Mucosa of descending colon (tissue), 3 donors: ENCODE measurements at regions not wholly inside any gene's neighbourhood (a gene's known extent, or its start where the extent isn't known, plus 50 kb on each side); places are given as distances from the start of the nearest gene placed in this dataset.
"Not testable (repeated sequence)": the region's sequence is repeated elsewhere in the genome, so short reads cannot be mapped to it uniquely, and the experiment has no call there.

ENCODE experiments used
- ATAC-seq: fragments of 200-7000 bp; cut with Tn5 transposase; one replicate; pipeline ENCODE4 v1.9.1; 2020; ENCODE audit warnings: mild to moderate bottlenecking, moderate library complexity
- DNase-seq, 3 donors: peaks; one replicate each; pipeline ENCODE4 v3.0.0-alpha.2; 2020
- H3K36me3 ChIP-seq: fragments of 200-600 bp; one replicate; pipeline ENCODE4 v1.8.0; 2021; ENCODE audit warnings: low read depth, mild to moderate bottlenecking
- H3K4me1 ChIP-seq: fragments of 200-600 bp; one replicate; pipeline ENCODE4 v1.8.0; 2021; ENCODE audit warnings: low read depth, mild to moderate bottlenecking
- H3K4me3 ChIP-seq: fragments of 200-600 bp; one replicate; pipeline ENCODE4 v1.8.0; 2021; ENCODE audit warnings: mild to moderate bottlenecking
- H3K9me3 ChIP-seq: fragments of 200-600 bp; one replicate; pipeline ENCODE4 v1.8.0; 2021; ENCODE audit warnings: mild to moderate bottlenecking
- intact Hi-C, 2 donors: fragments of 100-400 bp; cut with DNase I in 1 of 2; cut with micrococcal nuclease in 1 of 2; formaldehyde crosslinking; loops; one replicate each; pipeline versions ENCODE4 v1.11.0 to v1.11.1; 2022; cut with DNase I, micrococcal nuclease
- TF ChIP-seq, protein P1 (sequence below): fragments of 200-600 bp; IDR thresholded peaks from one replicate; pipeline ENCODE4 v1.8.0; 2022; ENCODE audit warnings: antibody characterized with exemption, mild to moderate bottlenecking
- donor health status: DM: no; HTN: no; CAD: no; lungs with moderate emphysema.
- donor health status: DM: no; HTN: no; CAD: no.
- donor health status: DM: no; HTN: yes; CAD: no.

DNA sequence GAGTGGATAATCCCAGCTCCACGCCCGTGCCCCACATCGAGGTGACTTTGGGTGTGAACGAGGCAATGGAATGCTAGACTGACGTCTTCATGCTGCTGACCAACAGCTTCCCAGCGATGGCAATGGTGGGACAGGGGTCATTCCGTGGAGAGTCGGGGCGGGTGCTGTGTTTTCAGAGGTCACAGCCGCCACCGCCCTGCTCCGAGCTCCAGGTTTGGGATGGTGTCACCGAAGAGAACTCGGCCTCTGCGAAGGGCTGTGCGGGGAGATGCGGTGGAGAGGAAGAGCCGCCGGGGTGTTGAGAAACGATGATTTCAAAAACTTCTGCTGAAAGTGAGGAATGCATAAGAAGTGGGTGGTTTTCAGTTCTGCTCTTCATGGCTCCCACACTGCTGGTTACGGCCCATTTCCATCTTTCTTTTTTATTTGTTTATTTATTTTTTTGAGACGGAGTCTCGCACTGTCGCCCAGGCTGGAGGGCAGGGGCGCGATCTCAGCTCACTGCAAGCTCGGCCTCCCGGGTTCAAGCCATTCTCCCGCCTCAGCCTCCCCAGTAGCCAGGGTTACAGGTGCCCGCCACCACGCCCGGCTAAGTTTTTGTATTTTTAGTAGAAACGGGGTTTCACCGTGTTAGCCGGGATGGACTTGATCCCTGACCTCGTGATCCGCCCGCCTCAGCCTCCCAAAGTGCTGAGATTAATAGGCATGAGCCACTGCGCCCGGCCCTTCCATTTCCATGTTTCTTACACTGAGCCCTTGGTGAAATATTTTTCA lies 142.6 kb downstream of the RTP5 start:
- H3K4me1 ChIP-seq: no peaks in the 10 kb centered on the region
- intact Hi-C loops: no loop called here
- H3K4me3 ChIP-seq: no peak overlapping the region
- TF ChIP-seq, protein P1, sequence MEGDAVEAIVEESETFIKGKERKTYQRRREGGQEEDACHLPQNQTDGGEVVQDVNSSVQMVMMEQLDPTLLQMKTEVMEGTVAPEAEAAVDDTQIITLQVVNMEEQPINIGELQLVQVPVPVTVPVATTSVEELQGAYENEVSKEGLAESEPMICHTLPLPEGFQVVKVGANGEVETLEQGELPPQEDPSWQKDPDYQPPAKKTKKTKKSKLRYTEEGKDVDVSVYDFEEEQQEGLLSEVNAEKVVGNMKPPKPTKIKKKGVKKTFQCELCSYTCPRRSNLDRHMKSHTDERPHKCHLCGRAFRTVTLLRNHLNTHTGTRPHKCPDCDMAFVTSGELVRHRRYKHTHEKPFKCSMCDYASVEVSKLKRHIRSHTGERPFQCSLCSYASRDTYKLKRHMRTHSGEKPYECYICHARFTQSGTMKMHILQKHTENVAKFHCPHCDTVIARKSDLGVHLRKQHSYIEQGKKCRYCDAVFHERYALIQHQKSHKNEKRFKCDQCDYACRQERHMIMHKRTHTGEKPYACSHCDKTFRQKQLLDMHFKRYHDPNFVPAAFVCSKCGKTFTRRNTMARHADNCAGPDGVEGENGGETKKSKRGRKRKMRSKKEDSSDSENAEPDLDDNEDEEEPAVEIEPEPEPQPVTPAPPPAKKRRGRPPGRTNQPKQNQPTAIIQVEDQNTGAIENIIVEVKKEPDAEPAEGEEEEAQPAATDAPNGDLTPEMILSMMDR: no peak
- ATAC-seq (no peak), DNase-seq (no peak)
- H3K36me3 ChIP-seq: no peaks in the 10 kb centered on the region
- no peaks in the 10 kb centered on the region for H3K9me3 ChIP-seq

DNA sequence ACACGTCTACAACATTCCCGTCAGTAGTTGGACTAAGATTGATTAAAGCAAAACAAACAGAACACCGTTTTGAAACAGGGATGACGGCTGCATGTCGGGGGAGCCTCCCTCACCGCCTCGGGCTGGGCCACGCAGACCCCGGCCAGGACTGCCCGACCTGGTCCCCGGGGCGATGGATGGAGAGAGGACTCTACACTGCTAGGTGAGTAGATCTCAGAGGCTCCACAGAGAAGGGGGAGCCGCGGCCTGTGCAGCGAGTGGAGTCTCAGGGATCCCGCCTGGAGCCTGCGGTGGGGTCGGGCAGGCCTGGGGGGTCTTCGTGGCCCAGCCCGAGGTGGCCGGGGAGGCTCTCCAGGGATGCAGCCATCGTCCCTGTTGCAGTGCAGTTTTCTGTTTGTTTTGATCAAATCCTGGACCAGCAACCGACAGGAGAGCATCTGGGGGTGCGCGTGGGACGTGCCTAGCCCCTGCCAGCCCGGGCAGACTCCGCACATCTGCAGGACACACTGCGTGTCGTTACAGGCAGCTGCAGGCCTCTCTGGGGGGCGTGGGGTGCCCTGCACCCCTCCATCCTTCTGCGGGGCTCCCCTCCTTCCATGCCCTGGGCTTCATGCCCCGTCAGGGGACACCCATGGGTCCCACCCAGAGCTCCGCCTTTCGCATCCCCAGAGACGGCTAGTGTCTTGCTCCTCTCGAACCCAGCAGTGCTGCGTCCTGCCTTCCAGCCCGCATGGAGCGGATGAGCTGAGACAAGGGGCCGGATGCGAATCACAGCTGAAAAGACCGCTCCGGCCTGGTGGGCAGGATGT lies 143.6 kb downstream of the RTP5 start:
- Histone ChIP-seq H3K36me3 (no peaks in the 10 kb centered on the region), H3K9me3 (no peaks in the 10 kb centered on the region), H3K4me1 (no peaks in the 10 kb centered on the region), H3K4me3 (no peak overlapping the region)
- DNase-seq (no peak), ATAC-seq (no peak)
- TF ChIP-seq, protein P1: no peak
- intact Hi-C loops: no loop called here

- no peak overlapping the region for H3K4me3 ChIP-seq
- no peaks in the 10 kb centered on the region for H3K9me3 ChIP-seq
- ATAC-seq (no peak), DNase-seq (no peak)
- intact Hi-C loops: no loop called here
- no peaks in the 10 kb centered on the region for H3K4me1 ChIP-seq
- TF ChIP-seq, protein P1: no peak
- H3K36me3 ChIP-seq: no peaks in the 10 kb centered on the region
Observed at GRCh38 chr2:242013771-242014170, 144.2 kb downstream of the RTP5 start.

- Histone ChIP-seq H3K4me3 (no peak overlapping the region), H3K4me1 (no peaks in the 10 kb centered on the region), H3K9me3 (no peaks in the 10 kb centered on the region), H3K36me3 (no peaks in the 10 kb centered on the region)
- TF ChIP-seq, protein P1: no peak
- ATAC-seq (no peak), DNase-seq (no peak)
- intact Hi-C loops: no loop called here
Observed at GRCh38 chr2:242015108-242016065, 145.9 kb downstream of the RTP5 start.

- DNase-seq (no peak), ATAC-seq (no peak)
- no peaks in the 10 kb centered on the region for H3K9me3 ChIP-seq
- no peaks in the 10 kb centered on the region for H3K4me1 ChIP-seq
- H3K4me3 ChIP-seq: no peak overlapping the region
- no peaks in the 10 kb centered on the region for H3K36me3 ChIP-seq
- TF ChIP-seq, protein P1: no peak
- intact Hi-C loops: no loop called here
Observed at GRCh38 chr2:242017086-242017485, 147.6 kb downstream of the RTP5 start.

GRCh38 chr2:242018416-242018815 lies 148.9 kb downstream of the RTP5 start:
- DNase-seq, H3K36me3 ChIP-seq, H3K9me3 ChIP-seq, H3K4me1 ChIP-seq, ATAC-seq, intact Hi-C loops, H3K4me3 ChIP-seq: not testable (repeated sequence)
